Heart left ventricle (tissue), 13 donors: ENCODE measurements at regions not wholly inside any gene's neighbourhood (a gene's known extent, or its start where the extent isn't known, plus 50 kb on each side); places are given as distances from the start of the nearest gene placed in this dataset.

Experiments
- CTCF ChIP-seq, 12 donors: fragments of 200-600 bp; sonication (generic) in 4 of 12; IDR thresholded peaks; one replicate each; pipeline versions ENCODE4 v1.5.0 to v1.8.0; 2018 to 2022; ENCODE audit warnings: antibody characterized with exemption in 12 of 12, mild to moderate bottlenecking in 5 of 12
- POLR2A ChIP-seq, 2 donors: fragments of 450-650 bp; IDR thresholded peaks; one replicate each; pipeline ENCODE4 v1.6.1; 2017; ENCODE audit warnings: antibody characterized with exemption in 2 of 2, mild to moderate bottlenecking in 2 of 2, moderate library complexity in 2 of 2
- donor health status: ischemic (EF 13 %, LVEDD 7.1; RV severe dilation, severe dysfunction).
- donor health status: DM: no; HTN: yes; CAD: no.
- donor health status: DM: no; HTN: no; CAD: no.
- donor health status: ischemic (EF 25% LVEDD 6.9; RV normal size, moderate dysfunction).
- donor health status: ischemic (EF 25% LVEDD 5.7; RV mildly dilated, moderate dysfunction).
- donor health status: ischemic (EF 35%, LVEDD 5.7; RV mildly dilated, moderate dysfunction).
- donor health status: nonischemic (EF 11% LVEDD 7.7; RV severe dilation, severe dysfunction).
- donor health status: DM: yes; HTN: yes; CAD: no.
- donor health status: PGD.
- donor health status: ischemic (EF 29% LVEDD 5.4; RV normal size, mild dysfunction).
- donor health status: nonischemic (EF 23%, LVEDD 6.1; RV moderate dilation, normal function).

DNA sequence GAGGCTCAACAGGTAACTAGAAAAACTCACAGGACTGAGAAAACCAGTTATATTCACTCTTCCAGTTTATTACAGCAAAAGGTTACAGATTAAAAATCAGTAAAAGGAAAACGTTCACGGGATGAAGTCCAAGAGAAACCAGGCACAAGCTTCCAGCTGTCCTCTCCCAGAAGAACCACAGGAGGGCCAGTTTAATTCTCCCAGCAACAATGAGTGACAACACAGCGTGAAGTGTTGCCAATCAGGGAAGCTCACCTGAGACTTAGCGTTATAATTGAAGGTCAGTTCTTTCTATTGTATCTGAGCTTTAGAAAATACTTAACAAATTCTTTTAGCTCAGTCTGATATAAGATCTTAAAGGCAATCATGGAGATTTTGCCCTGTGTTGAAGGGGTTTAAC, 65.2 kb upstream of the TNR start:
- TF ChIP-seq CTCF (IDR thresholded peaks at IDR 0.05) (no peak), POLR2A (IDR thresholded peaks at IDR 0.05) (no peak)
